ENCODE measurements at regions not wholly inside any gene's neighbourhood (a gene's known extent, or its start where the extent isn't known, plus 50 kb on each side); places are given as distances from the start of the nearest gene placed in this dataset.

GRCh38 chr9:82325907-82326306, 337.3 kb downstream of the SPATA31D1 start:
- ChIA-PET POLR2A (ENCODE audit: partially characterized antibody) (no interaction called here), CTCF (ENCODE audit: partially characterized antibody) (no interaction called here)
- no peak overlapping the region for H3K4me3 Mint-ChIP-seq
- no peaks in the 10 kb centered on the region for H3K4me1 ChIP-seq (ENCODE audit: insufficient read depth, low read length)
- no peak overlapping the region for H3K4me3 ChIP-seq (ENCODE audit: low read length in 2 of 2)
- no peaks in the 10 kb centered on the region for H3K27me3 ChIP-seq (ENCODE audit: insufficient read depth, low read length)
- H3K27ac ChIP-seq (ENCODE audit: low read depth, low read length), result no peak overlapping the region
- H3K27me3 Mint-ChIP-seq, result no peaks in the 10 kb centered on the region
- no peaks in the 10 kb centered on the region for H3K36me3 ChIP-seq (ENCODE audit: insufficient read depth, low read length)
- H3K27ac Mint-ChIP-seq, result no peak overlapping the region
- H3K9me3 Mint-ChIP-seq, result peaks cover 6 to 38% (median 21%) of the 10 kb centered on the region in 8 donors
- no peak for DNase-seq
- intact Hi-C loops (cut with micrococcal nuclease), result no loop called here
- H3K9me3 ChIP-seq (ENCODE audit: control insufficient read depth in 1 of 2, low read length in 2 of 2), result no peaks in the 10 kb centered on the region
- H3K36me3 Mint-ChIP-seq, result peaks cover 0 to 2% of the 10 kb centered on the region in 2 donors
- no peaks in the 10 kb centered on the region for H3K4me1 Mint-ChIP-seq

GRCh38 chr9:82327641-82328040, 339.1 kb downstream of the SPATA31D1 start:
- Mint-ChIP-seq H3K36me3 (peaks cover 0 to 2% of the 10 kb centered on the region in 2 donors), H3K4me3 (no peak overlapping the region), H3K9me3 (peaks cover 6 to 32% (median 22%) of the 10 kb centered on the region in 8 donors), H3K27me3 (no peaks in the 10 kb centered on the region), H3K4me1 (no peaks in the 10 kb centered on the region), H3K27ac (no peak overlapping the region)
- Histone ChIP-seq H3K27ac (ENCODE audit: low read depth, low read length) (no peak overlapping the region), H3K9me3 (ENCODE audit: control insufficient read depth in 1 of 2, low read length in 2 of 2) (no peaks in the 10 kb centered on the region), H3K27me3 (ENCODE audit: insufficient read depth, low read length) (no peaks in the 10 kb centered on the region), H3K36me3 (ENCODE audit: insufficient read depth, low read length) (no peaks in the 10 kb centered on the region), H3K4me3 (ENCODE audit: low read length in 2 of 2) (no peak overlapping the region), H3K4me1 (ENCODE audit: insufficient read depth, low read length) (no peaks in the 10 kb centered on the region)
- POLR2A ChIA-PET (ENCODE audit: partially characterized antibody), result no interaction called here
- CTCF ChIA-PET (ENCODE audit: partially characterized antibody), result no interaction called here
- no peak for DNase-seq
- intact Hi-C loops (cut with micrococcal nuclease), result no loop called here

GRCh38 chr9:82331079-82331478, 342.5 kb downstream of the SPATA31D1 start:
- DNase-seq, result no peak
- Histone ChIP-seq H3K27me3 (ENCODE audit: insufficient read depth, low read length) (no peaks in the 10 kb centered on the region), H3K36me3 (ENCODE audit: insufficient read depth, low read length) (no peaks in the 10 kb centered on the region), H3K27ac (ENCODE audit: low read depth, low read length) (no peak overlapping the region), H3K4me1 (ENCODE audit: insufficient read depth, low read length) (no peaks in the 10 kb centered on the region), H3K4me3 (ENCODE audit: low read length in 2 of 2) (no peak overlapping the region), H3K9me3 (ENCODE audit: control insufficient read depth in 1 of 2, low read length in 2 of 2) (no peaks in the 10 kb centered on the region)
- H3K27me3 Mint-ChIP-seq, result no peaks in the 10 kb centered on the region
- no peaks in the 10 kb centered on the region for H3K4me1 Mint-ChIP-seq
- H3K9me3 Mint-ChIP-seq, result peaks cover 6 to 17% (median 12%) of the 10 kb centered on the region in 8 donors
- CTCF ChIA-PET (ENCODE audit: partially characterized antibody), result no interaction called here
- POLR2A ChIA-PET (ENCODE audit: partially characterized antibody), result no interaction called here
- no peak overlapping the region for H3K4me3 Mint-ChIP-seq
- no peaks in the 10 kb centered on the region for H3K36me3 Mint-ChIP-seq
- H3K27ac Mint-ChIP-seq, result no peak overlapping the region
- intact Hi-C loops (cut with micrococcal nuclease), result no loop called here

- H3K27me3 ChIP-seq (ENCODE audit: insufficient read depth, low read length), result no peaks in the 10 kb centered on the region
- H3K27me3 Mint-ChIP-seq, result no peaks in the 10 kb centered on the region
- no peak overlapping the region for H3K27ac Mint-ChIP-seq
- no peaks in the 10 kb centered on the region for H3K4me1 ChIP-seq (ENCODE audit: insufficient read depth, low read length)
- H3K4me3 ChIP-seq (ENCODE audit: low read length in 2 of 2), result no peak overlapping the region
- intact Hi-C loops (cut with micrococcal nuclease), result no loop called here
- no peaks in the 10 kb centered on the region for H3K36me3 ChIP-seq (ENCODE audit: insufficient read depth, low read length)
- no peaks in the 10 kb centered on the region for H3K36me3 Mint-ChIP-seq
- DNase-seq, result no peak
- H3K4me3 Mint-ChIP-seq, result no peak overlapping the region
- ChIA-PET CTCF (ENCODE audit: partially characterized antibody) (interaction anchor here (0.8 kb wide), 1 partner anchor 260 kb away, joined by 3 read pairs; no protein-coding TSS in a partner anchor), POLR2A (ENCODE audit: partially characterized antibody) (no interaction called here)
- peaks cover 4 to 11% (median 9%) of the 10 kb centered on the region in 8 donors for H3K9me3 Mint-ChIP-seq
- no peaks in the 10 kb centered on the region for H3K9me3 ChIP-seq (ENCODE audit: control insufficient read depth in 1 of 2, low read length in 2 of 2)
- H3K27ac ChIP-seq (ENCODE audit: low read depth, low read length), result no peak overlapping the region
- H3K4me1 Mint-ChIP-seq, result no peaks in the 10 kb centered on the region
Observed at GRCh38 chr9:82332018-82332773, 343.6 kb downstream of the SPATA31D1 start.

GRCh38 chr9:82332774-82333152, 344.2 kb downstream of the SPATA31D1 start:
- H3K36me3 Mint-ChIP-seq, result no peaks in the 10 kb centered on the region
- peaks cover under 1 to 10% (median 8%) of the 10 kb centered on the region in 8 donors for H3K9me3 Mint-ChIP-seq
- no peaks in the 10 kb centered on the region for H3K4me1 Mint-ChIP-seq
- no peak overlapping the region for H3K27ac Mint-ChIP-seq
- no peak overlapping the region for H3K4me3 Mint-ChIP-seq
- Histone ChIP-seq H3K9me3 (ENCODE audit: control insufficient read depth in 1 of 2, low read length in 2 of 2) (no peaks in the 10 kb centered on the region), H3K4me3 (ENCODE audit: low read length in 2 of 2) (no peak overlapping the region), H3K27me3 (ENCODE audit: insufficient read depth, low read length) (no peaks in the 10 kb centered on the region), H3K27ac (ENCODE audit: low read depth, low read length) (no peak overlapping the region), H3K4me1 (ENCODE audit: insufficient read depth, low read length) (no peaks in the 10 kb centered on the region), H3K36me3 (ENCODE audit: insufficient read depth, low read length) (no peaks in the 10 kb centered on the region)
- ChIA-PET POLR2A (ENCODE audit: partially characterized antibody) (no interaction called here), CTCF (ENCODE audit: partially characterized antibody) (interaction anchor here (0.8 kb wide), 1 partner anchor 259 kb away, joined by 3 read pairs; no protein-coding TSS in a partner anchor)
- intact Hi-C loops (cut with micrococcal nuclease), result no loop called here
- no peaks in the 10 kb centered on the region for H3K27me3 Mint-ChIP-seq
- no peak for DNase-seq

GRCh38 chr9:82333671-82334070, 345.1 kb downstream of the SPATA31D1 start:
- H3K9me3 ChIP-seq (ENCODE audit: control insufficient read depth in 1 of 2, low read length in 2 of 2), result no peaks in the 10 kb centered on the region
- no peaks in the 10 kb centered on the region for H3K4me1 ChIP-seq (ENCODE audit: insufficient read depth, low read length)
- ChIA-PET CTCF (ENCODE audit: partially characterized antibody) (no interaction called here), POLR2A (ENCODE audit: partially characterized antibody) (no interaction called here)
- H3K27ac Mint-ChIP-seq, result no peak overlapping the region
- H3K36me3 ChIP-seq (ENCODE audit: insufficient read depth, low read length), result no peaks in the 10 kb centered on the region
- H3K4me1 Mint-ChIP-seq, result no peaks in the 10 kb centered on the region
- no peaks in the 10 kb centered on the region for H3K36me3 Mint-ChIP-seq
- H3K4me3 ChIP-seq (ENCODE audit: low read length in 2 of 2), result no peak overlapping the region
- intact Hi-C loops (cut with micrococcal nuclease), result no loop called here
- H3K27me3 ChIP-seq (ENCODE audit: insufficient read depth, low read length), result no peaks in the 10 kb centered on the region
- H3K27me3 Mint-ChIP-seq, result no peaks in the 10 kb centered on the region
- no peak for DNase-seq
- no peak overlapping the region for H3K27ac ChIP-seq (ENCODE audit: low read depth, low read length)
- H3K4me3 Mint-ChIP-seq, result no peak overlapping the region
- H3K9me3 Mint-ChIP-seq, result peaks cover 0 to 10% (median 7%) of the 10 kb centered on the region in 8 donors

- no peak overlapping the region for H3K4me3 Mint-ChIP-seq
- H3K27ac ChIP-seq (ENCODE audit: low read depth, low read length), result no peak overlapping the region
- POLR2A ChIA-PET (ENCODE audit: partially characterized antibody), result no interaction called here
- no peaks in the 10 kb centered on the region for H3K27me3 ChIP-seq (ENCODE audit: insufficient read depth, low read length)
- H3K36me3 Mint-ChIP-seq, result no peaks in the 10 kb centered on the region
- intact Hi-C loops (cut with micrococcal nuclease), result no loop called here
- no peaks in the 10 kb centered on the region for H3K9me3 ChIP-seq (ENCODE audit: control insufficient read depth in 1 of 2, low read length in 2 of 2)
- H3K36me3 ChIP-seq (ENCODE audit: insufficient read depth, low read length), result no peaks in the 10 kb centered on the region
- CTCF ChIA-PET (ENCODE audit: partially characterized antibody), result no interaction called here
- peaks cover 0 to 8% (median 5%) of the 10 kb centered on the region in 8 donors for H3K9me3 Mint-ChIP-seq
- no peak overlapping the region for H3K4me3 ChIP-seq (ENCODE audit: low read length in 2 of 2)
- no peaks in the 10 kb centered on the region for H3K4me1 Mint-ChIP-seq
- no peaks in the 10 kb centered on the region for H3K4me1 ChIP-seq (ENCODE audit: insufficient read depth, low read length)
- H3K27me3 Mint-ChIP-seq, result no peaks in the 10 kb centered on the region
- no peak overlapping the region for H3K27ac Mint-ChIP-seq
- no peak for DNase-seq
Observed at GRCh38 chr9:82334286-82334685, 345.7 kb downstream of the SPATA31D1 start.
